Osteoblast (primary cell): ENCODE measurements at regions not wholly inside any gene's neighbourhood (a gene's known extent, or its start where the extent isn't known, plus 50 kb on each side); places are given as distances from the start of the nearest gene placed in this dataset.

Experiments used
- DNase-seq: peaks from one replicate; pipeline ENCODE4 v3.0.0; 2011; ENCODE audit warnings: low spot score, mixed read lengths; ENCODE audit not compliant: insufficient read length; ENCODE audit errors: missing footprints
- H2AFZ ChIP-seq: 2 replicates; pipeline ENCODE4 v1.6.0; 2011; ENCODE audit warnings: mild to moderate bottlenecking, low read length
- H3K27ac ChIP-seq: 2 replicates; pipeline ENCODE4 v1.5.1; 2011; ENCODE audit warnings: mild to moderate bottlenecking, low read depth, low read length, moderate library complexity
- H3K27me3 ChIP-seq: 2 replicates; pipeline ENCODE4 v1.6.0; 2012; ENCODE audit warnings: mild to moderate bottlenecking, control low read depth, inconsistent platforms, low read length, moderate library complexity; ENCODE audit not compliant: insufficient read depth
- H3K36me3 ChIP-seq: 2 replicates; pipeline ENCODE4 v1.5.1; 2011; ENCODE audit warnings: mild to moderate bottlenecking, low read length, control low read depth, moderate library complexity; ENCODE audit not compliant: insufficient read depth
- H3K4me1 ChIP-seq: 2 replicates; pipeline ENCODE4 v1.5.1; 2011; ENCODE audit warnings: mild to moderate bottlenecking, low read length, control low read depth, moderate library complexity; ENCODE audit not compliant: insufficient read depth
- H3K4me2 ChIP-seq: 2 replicates; pipeline ENCODE4 v1.6.0; 2011; ENCODE audit warnings: mild to moderate bottlenecking, low read length; ENCODE audit not compliant: insufficient read depth
- H3K4me3 ChIP-seq: fragments of 200-600 bp; sonication (generic); 3 replicates; pipeline ENCODE4 v1.5.1; 2012; ENCODE audit warnings: mild to moderate bottlenecking, low read length, inconsistent platforms; ENCODE audit not compliant: insufficient read depth
- H3K79me2 ChIP-seq: 2 replicates; pipeline ENCODE4 v1.6.0; 2012; ENCODE audit warnings: mild to moderate bottlenecking, low read length, control low read depth, inconsistent platforms; ENCODE audit not compliant: insufficient read depth
- H3K9me3 ChIP-seq: 2 replicates; pipeline ENCODE4 v1.5.1; 2011; ENCODE audit warnings: low read depth, low read length, control low read depth
- H4K20me1 ChIP-seq: 2 replicates; pipeline ENCODE4 v1.6.0; 2012; ENCODE audit warnings: mild to moderate bottlenecking, low read length, control low read depth; ENCODE audit not compliant: insufficient read depth
- TF ChIP-seq, protein P1 (sequence below): IDR thresholded peaks from 2 replicates; pipeline ENCODE4 v1.5.1; 2011; ENCODE audit warnings: mild to moderate bottlenecking, low read depth, low read length, moderate library complexity; ENCODE audit errors: extremely low read depth

DNA sequence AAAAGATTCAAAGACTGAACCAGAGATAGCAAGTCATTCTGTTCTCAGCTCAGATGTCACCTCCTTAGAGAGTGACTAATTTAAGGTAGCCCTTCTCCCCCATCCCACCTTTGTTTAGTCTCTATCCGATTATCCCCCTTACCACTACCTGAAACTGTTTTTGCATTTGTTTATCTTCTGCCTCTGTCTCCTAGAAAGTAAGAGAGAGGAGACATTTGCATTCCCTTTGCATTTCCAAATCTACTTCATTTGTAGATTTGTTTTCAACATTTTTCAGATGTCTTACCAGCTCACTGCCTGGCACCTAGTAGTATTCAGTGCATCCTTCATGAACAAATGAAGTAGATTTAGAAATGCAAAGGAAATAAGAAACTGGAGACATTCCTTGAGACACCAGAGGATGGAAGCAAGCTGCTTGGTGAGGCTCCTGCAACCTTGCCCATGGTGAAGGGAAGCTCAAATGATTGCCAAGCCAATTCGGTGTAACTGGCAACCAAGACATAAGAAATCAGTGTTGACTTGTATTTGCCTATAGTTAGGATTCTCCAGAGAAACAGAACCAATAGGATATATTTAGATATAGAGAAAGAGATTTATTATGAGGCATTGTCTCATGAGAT lies 385.7 kb downstream of the STK39 start:
- H3K27ac ChIP-seq, result no peak overlapping the region
- no peaks in the 10 kb centered on the region for H4K20me1 ChIP-seq
- no peak for DNase-seq
- H3K36me3 ChIP-seq, result no peaks in the 10 kb centered on the region
- no peaks in the 10 kb centered on the region for H3K4me1 ChIP-seq
- no peak overlapping the region for H3K4me2 ChIP-seq
- no peaks in the 10 kb centered on the region for H3K9me3 ChIP-seq
- TF ChIP-seq, protein P1, sequence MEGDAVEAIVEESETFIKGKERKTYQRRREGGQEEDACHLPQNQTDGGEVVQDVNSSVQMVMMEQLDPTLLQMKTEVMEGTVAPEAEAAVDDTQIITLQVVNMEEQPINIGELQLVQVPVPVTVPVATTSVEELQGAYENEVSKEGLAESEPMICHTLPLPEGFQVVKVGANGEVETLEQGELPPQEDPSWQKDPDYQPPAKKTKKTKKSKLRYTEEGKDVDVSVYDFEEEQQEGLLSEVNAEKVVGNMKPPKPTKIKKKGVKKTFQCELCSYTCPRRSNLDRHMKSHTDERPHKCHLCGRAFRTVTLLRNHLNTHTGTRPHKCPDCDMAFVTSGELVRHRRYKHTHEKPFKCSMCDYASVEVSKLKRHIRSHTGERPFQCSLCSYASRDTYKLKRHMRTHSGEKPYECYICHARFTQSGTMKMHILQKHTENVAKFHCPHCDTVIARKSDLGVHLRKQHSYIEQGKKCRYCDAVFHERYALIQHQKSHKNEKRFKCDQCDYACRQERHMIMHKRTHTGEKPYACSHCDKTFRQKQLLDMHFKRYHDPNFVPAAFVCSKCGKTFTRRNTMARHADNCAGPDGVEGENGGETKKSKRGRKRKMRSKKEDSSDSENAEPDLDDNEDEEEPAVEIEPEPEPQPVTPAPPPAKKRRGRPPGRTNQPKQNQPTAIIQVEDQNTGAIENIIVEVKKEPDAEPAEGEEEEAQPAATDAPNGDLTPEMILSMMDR, result no peak
- no peak overlapping the region for H3K4me3 ChIP-seq
- no peaks in the 10 kb centered on the region for H3K79me2 ChIP-seq
- no peaks in the 10 kb centered on the region for H3K27me3 ChIP-seq
- no peak overlapping the region for H2AFZ ChIP-seq

GRCh38 chr2:167860082-167860481 lies 387.3 kb downstream of the STK39 start:
- no peak overlapping the region for H3K27ac ChIP-seq
- no peaks in the 10 kb centered on the region for H3K79me2 ChIP-seq
- no peak overlapping the region for H3K4me2 ChIP-seq
- H4K20me1 ChIP-seq, result no peaks in the 10 kb centered on the region
- TF ChIP-seq, protein P1, result no peak
- H2AFZ ChIP-seq, result no peak overlapping the region
- no peaks in the 10 kb centered on the region for H3K4me1 ChIP-seq
- DNase-seq, result no peak
- H3K27me3 ChIP-seq, result no peaks in the 10 kb centered on the region
- no peaks in the 10 kb centered on the region for H3K9me3 ChIP-seq
- no peak overlapping the region for H3K4me3 ChIP-seq
- H3K36me3 ChIP-seq, result no peaks in the 10 kb centered on the region

DNA sequence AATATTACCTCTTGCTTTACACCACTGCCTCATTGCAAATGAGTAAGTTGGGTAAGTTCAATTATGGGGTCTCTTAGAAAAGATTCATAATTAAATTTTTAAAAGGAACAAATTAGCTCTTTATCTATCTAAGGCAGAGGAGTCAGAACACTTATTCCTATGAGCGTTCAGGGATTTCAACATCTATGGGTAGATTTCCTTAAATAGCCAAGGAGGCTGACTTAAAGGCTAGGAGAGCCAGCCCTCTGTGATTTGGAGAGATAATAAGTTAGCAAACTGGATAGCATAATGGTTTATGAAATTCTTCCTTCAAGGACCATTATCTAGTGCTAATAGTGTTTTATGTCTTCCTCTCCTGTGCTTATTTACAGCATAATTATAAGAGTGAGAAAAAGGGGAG lies 387.7 kb downstream of the STK39 start:
- TF ChIP-seq, protein P1, result no peak
- no peaks in the 10 kb centered on the region for H4K20me1 ChIP-seq
- H2AFZ ChIP-seq, result no peak overlapping the region
- no peaks in the 10 kb centered on the region for H3K36me3 ChIP-seq
- no peaks in the 10 kb centered on the region for H3K27me3 ChIP-seq
- no peak overlapping the region for H3K27ac ChIP-seq
- no peak overlapping the region for H3K4me2 ChIP-seq
- no peaks in the 10 kb centered on the region for H3K9me3 ChIP-seq
- H3K79me2 ChIP-seq, result no peaks in the 10 kb centered on the region
- H3K4me3 ChIP-seq, result no peak overlapping the region
- no peaks in the 10 kb centered on the region for H3K4me1 ChIP-seq
- DNase-seq, result no peak

DNA sequence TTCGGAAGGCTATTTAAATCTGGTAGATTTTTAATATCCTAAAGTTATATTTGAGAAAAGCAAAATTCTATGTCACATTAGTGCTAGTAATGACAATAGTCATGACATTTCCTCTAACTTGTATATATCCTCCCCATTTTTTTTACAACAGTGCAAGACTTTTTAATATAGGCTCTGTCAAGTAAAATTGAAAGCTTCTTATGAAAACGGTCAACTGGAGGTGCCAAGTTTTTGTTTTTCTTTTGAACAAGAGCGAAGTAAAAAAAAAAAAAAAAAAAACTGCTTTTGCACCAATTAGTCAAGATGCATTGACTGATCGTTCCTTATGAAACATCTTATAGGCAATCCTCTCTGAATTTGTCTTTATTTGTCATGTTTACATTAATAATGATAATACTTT lies 389.3 kb downstream of the STK39 start:
- Histone ChIP-seq H3K4me3 (no peak overlapping the region), H3K36me3 (no peaks in the 10 kb centered on the region), H3K79me2 (no peaks in the 10 kb centered on the region), H3K4me1 (no peaks in the 10 kb centered on the region), H4K20me1 (no peaks in the 10 kb centered on the region), H3K27ac (no peak overlapping the region), H3K27me3 (no peaks in the 10 kb centered on the region), H3K9me3 (no peaks in the 10 kb centered on the region), H3K4me2 (no peak overlapping the region), H2AFZ (no peak overlapping the region)
- DNase-seq, result no peak
- TF ChIP-seq, protein P1, result no peak
